Nephron (organoid): ENCODE measurements at regions not wholly inside any gene's neighbourhood (a gene's known extent, or its start where the extent isn't known, plus 50 kb on each side); places are given as distances from the start of the nearest gene placed in this dataset.

Experiments used
- H3K27ac Mint-ChIP-seq, 3 experiments: 2 replicates each; pipeline ENCODE4 v1.8.0; 2020; ENCODE audit warnings: mixed read lengths in 3 of 3, mild to moderate bottlenecking in 2 of 3, moderate library complexity in 1 of 3
- H3K27me3 Mint-ChIP-seq: 2 replicates; pipeline ENCODE4 v1.8.0; 2021; ENCODE audit warnings: low read depth, mild to moderate bottlenecking, moderate library complexity, mixed read lengths
- H3K36me3 Mint-ChIP-seq: 2 replicates; pipeline ENCODE4 v1.8.0; 2020; ENCODE audit warnings: low read depth, mixed read lengths
- H3K4me1 Mint-ChIP-seq: 2 replicates; pipeline ENCODE4 v1.8.0; 2020; ENCODE audit warnings: mixed read lengths
- H3K4me3 Mint-ChIP-seq, 3 experiments: 2 replicates each; pipeline ENCODE4 v1.8.0; 2020; ENCODE audit warnings: mild to moderate bottlenecking in 3 of 3, mixed read lengths in 3 of 3, moderate library complexity in 2 of 3
- H3K9me3 Mint-ChIP-seq: 2 replicates; pipeline ENCODE4 v1.8.0; 2020; ENCODE audit warnings: mixed read lengths
- TF ChIP-seq, protein P1 (sequence below), 3 experiments: fragments of 200-600 bp; sonication (generic); IDR thresholded peaks; one replicate each; pipeline ENCODE4 v1.5.0; 2021; ENCODE audit warnings: antibody characterized with exemption in 3 of 3; ENCODE audit not compliant: unreplicated experiment in 3 of 3

DNA sequence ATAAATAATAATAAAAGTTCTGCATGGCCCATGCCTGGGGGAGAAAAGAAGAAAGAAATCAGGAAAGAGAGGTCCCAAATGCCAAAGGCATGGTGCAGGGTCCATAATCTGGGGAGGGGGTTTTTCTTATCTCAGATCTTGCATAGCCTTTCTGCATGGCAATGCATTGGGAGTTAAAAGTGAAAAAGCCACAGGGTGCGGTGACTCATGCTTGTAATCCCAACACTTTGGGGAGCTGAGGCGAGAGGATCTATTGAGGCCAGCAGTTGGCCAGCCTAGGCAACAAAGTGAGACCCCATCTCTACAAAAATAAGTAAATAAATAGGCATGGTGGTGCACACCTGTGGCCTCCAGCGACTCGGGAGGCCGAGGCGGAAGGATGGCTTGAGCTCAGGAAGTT, 76.8 kb upstream of the GATA2 start:
- Mint-ChIP-seq H3K36me3 (no peaks in the 10 kb centered on the region), H3K27ac (no peak overlapping the region), H3K27me3 (peaks cover 22% of the 10 kb centered on the region), H3K9me3 (no peaks in the 10 kb centered on the region), H3K4me1 (peaks cover 9% of the 10 kb centered on the region), H3K4me3 (no peak overlapping the region)
- TF ChIP-seq, protein P1, sequence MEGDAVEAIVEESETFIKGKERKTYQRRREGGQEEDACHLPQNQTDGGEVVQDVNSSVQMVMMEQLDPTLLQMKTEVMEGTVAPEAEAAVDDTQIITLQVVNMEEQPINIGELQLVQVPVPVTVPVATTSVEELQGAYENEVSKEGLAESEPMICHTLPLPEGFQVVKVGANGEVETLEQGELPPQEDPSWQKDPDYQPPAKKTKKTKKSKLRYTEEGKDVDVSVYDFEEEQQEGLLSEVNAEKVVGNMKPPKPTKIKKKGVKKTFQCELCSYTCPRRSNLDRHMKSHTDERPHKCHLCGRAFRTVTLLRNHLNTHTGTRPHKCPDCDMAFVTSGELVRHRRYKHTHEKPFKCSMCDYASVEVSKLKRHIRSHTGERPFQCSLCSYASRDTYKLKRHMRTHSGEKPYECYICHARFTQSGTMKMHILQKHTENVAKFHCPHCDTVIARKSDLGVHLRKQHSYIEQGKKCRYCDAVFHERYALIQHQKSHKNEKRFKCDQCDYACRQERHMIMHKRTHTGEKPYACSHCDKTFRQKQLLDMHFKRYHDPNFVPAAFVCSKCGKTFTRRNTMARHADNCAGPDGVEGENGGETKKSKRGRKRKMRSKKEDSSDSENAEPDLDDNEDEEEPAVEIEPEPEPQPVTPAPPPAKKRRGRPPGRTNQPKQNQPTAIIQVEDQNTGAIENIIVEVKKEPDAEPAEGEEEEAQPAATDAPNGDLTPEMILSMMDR (IDR thresholded peaks at IDR 0.05; ENCODE audit: unreplicated experiment in 3 of 3): no peak

DNA sequence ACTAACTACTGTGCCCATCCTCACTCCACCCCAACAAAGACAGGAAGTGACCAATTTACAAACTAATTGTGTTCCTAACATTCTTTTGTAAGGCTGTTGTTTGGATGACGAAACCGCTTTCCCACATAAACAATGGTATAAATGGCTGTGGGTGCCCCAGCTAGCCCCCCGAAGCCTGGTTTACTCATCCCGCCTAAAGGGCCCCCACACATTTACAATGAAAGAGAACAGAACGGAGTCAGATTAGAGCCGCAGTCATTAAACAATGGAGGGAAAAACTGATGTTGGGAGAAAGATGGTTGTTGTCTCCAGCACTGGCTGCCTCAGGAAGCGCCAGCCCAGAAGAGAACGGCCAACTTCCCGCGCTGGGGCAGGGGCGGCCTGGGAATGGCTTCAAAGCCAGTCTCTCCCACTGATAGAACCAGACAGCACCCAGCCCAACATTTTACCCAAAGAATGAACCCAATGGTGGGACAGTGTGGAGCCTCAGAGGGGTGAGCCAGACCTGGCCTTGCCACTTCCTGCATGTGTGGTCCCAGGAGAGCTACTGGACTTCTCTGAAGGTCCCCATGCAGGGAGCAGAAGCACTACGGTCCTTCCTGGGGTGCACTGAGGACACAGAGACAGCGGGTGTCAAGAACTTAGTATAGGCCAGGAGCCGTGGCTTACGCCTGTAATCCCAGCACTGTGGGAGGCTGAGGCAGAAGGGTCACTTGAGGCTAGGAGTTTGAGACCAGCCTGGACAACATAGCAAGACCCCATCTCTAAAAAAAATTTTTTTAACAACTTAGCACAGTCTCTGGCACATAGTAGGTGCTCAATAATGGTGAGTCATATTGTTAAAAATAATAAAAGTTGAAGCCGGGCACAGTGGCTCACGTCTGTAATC, 75.8 kb upstream of the GATA2 start:
- peaks cover 10% of the 10 kb centered on the region for H3K4me1 Mint-ChIP-seq
- H3K27ac Mint-ChIP-seq: peak overlapping the region in 1 of 3 experiments; percentile 1
- TF ChIP-seq, protein P1 (IDR thresholded peaks at IDR 0.05; ENCODE audit: unreplicated experiment in 3 of 3): no peak
- no peaks in the 10 kb centered on the region for H3K9me3 Mint-ChIP-seq
- no peak overlapping the region for H3K4me3 Mint-ChIP-seq
- H3K36me3 Mint-ChIP-seq: no peaks in the 10 kb centered on the region
- H3K27me3 Mint-ChIP-seq: peaks cover 16% of the 10 kb centered on the region

DNA sequence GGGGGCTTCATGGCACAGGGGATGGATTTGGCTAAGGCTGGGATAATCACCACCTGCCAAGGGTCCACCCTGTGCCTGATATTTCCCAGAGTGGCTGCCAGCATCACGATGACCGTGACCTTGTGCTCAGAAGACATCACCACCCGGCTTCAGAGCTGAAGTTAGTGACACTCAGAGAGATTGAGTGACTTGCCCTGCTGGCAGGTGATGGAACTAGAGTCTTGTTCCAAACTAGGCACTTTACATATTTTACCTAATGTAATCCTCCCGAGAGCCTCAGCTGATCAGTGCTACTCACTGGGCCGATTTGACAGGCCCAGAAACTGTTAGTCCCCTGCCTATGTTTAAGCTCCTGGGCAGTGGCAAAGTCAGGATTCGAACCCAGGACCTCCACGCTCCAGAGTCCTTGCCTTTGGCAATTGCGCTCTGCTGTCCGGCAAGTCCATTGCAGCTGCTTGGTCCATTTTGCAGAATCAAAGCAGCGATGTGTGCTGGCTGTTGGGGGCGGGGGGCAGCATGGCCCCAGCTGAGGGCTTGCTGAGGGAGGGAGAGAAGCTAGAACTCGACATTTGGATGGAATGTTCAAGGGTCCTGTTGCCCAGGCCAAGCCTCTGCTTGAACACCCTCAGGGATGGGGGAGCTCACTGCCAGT, 74.8 kb upstream of the GATA2 start:
- Mint-ChIP-seq H3K9me3 (no peaks in the 10 kb centered on the region), H3K4me3 (no peak overlapping the region), H3K27me3 (peaks cover 16% of the 10 kb centered on the region), H3K36me3 (no peaks in the 10 kb centered on the region), H3K27ac (no peak overlapping the region), H3K4me1 (peaks cover 10% of the 10 kb centered on the region)
- TF ChIP-seq, protein P1 (IDR thresholded peaks at IDR 0.05; ENCODE audit: unreplicated experiment in 3 of 3): no peak

DNA sequence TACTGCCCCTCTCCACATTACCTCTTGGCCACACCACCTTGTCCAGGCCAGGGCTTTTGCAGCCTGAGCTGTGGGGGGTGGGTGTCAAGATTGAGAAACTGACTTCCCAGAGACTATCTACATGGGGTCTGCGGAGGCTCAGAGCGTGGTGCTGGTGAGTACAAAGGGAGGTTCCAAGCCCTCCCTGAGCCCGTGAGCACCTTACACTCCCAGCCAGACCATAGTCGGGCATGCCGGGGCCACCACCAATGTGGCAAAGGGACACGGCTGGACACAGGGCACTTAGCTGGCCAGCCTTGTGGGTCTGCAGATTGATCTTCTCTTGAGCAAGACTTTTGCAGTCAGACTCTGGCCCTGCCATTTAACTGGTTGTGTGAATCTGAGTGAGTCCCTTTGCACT, 74.1 kb upstream of the GATA2 start:
- Mint-ChIP-seq H3K4me3 (no peak overlapping the region), H3K27ac (no peak overlapping the region), H3K4me1 (peaks cover 10% of the 10 kb centered on the region), H3K9me3 (no peaks in the 10 kb centered on the region), H3K27me3 (peaks cover 16% of the 10 kb centered on the region), H3K36me3 (no peaks in the 10 kb centered on the region)
- TF ChIP-seq, protein P1 (IDR thresholded peaks at IDR 0.05; ENCODE audit: unreplicated experiment in 3 of 3): no peak

DNA sequence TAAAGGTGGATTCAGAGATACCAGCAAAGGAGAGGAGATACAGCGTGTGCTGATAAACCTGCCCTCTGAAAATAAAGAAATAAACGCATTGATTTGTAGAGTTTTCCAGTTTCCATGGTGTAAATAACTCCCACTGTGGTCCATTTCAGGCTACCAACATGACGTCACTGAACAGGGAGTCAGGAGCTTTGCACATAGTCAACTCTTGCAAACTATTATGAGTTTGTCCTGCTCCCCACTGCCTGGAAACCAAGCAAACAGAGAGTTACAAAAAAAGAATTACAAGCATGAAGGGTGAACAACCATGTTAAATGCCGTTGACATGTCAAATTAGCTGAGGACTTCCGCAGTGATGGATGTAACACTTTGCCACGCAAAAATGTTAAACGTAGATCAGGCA, 70.4 kb upstream of the GATA2 start:
- TF ChIP-seq, protein P1 (IDR thresholded peaks at IDR 0.05; ENCODE audit: unreplicated experiment in 3 of 3): no peak
- Mint-ChIP-seq H3K27ac (no peak overlapping the region), H3K36me3 (no peaks in the 10 kb centered on the region), H3K9me3 (no peaks in the 10 kb centered on the region), H3K4me1 (peaks cover 10% of the 10 kb centered on the region), H3K4me3 (no peak overlapping the region), H3K27me3 (peaks cover 24% of the 10 kb centered on the region)
